ENCODE measurements at regions not wholly inside any gene's neighbourhood (a gene's known extent, or its start where the extent isn't known, plus 50 kb on each side); places are given as distances from the start of the nearest gene placed in this dataset.

- no peaks in the 10 kb centered on the region for H4K20me1 ChIP-seq (ENCODE audit: control insufficient read depth, extremely low read depth, insufficient read depth, low read length)
- H2AFZ ChIP-seq (ENCODE audit: low read length), result no peak overlapping the region
- H3K79me2 ChIP-seq (ENCODE audit: control insufficient read depth, insufficient read depth, low read length), result no peaks in the 10 kb centered on the region
- no peaks in the 10 kb centered on the region for H3K36me3 ChIP-seq (ENCODE audit: control insufficient read depth, insufficient read depth, low read length)
- no peak for DNase-seq (ENCODE audit: low read depth in 2 of 2)
- no peak overlapping the region for H3K9ac ChIP-seq (ENCODE audit: insufficient read depth, low read length)
- no peak overlapping the region for H3K4me2 ChIP-seq (ENCODE audit: extremely low read depth, insufficient read depth, low read length)
- no peaks in the 10 kb centered on the region for H3K27me3 ChIP-seq (ENCODE audit: control insufficient read depth, insufficient read depth, low read length)
- TF ChIP-seq CTCF (conservative IDR thresholded peaks at IDR 0.05 in 1 of 2, IDR thresholded peaks at IDR 0.05 in 1 of 2; ENCODE audit: low read depth in 1 of 2, low read length in 2 of 2) (no peak), EZH2 (IDR thresholded peaks at IDR 0.05; ENCODE audit: low read length, missing control alignments) (no peak)
- no peak overlapping the region for H3K27ac ChIP-seq (ENCODE audit: insufficient read depth, low read length)
- no peak overlapping the region for H3K4me3 ChIP-seq (replicated peaks in 1 of 4; ENCODE audit: control extremely low read depth in 1 of 4, insufficient read depth in 1 of 4, low read depth in 3 of 4, low read length in 4 of 4)
- no peaks in the 10 kb centered on the region for H3K9me3 ChIP-seq (ENCODE audit: control insufficient read depth, insufficient read depth, low read depth, low read length)
- H3K4me1 ChIP-seq (ENCODE audit: control insufficient read depth, extremely low read depth, insufficient read depth, low read length), result no peaks in the 10 kb centered on the region
Measured at GRCh38 chr3:68290333-68290732, 635.9 kb upstream of the SUCLG2 start.

GRCh38 chr3:68288085-68288484 is 633.7 kb upstream of the SUCLG2 start:
- Histone ChIP-seq H3K9ac (ENCODE audit: insufficient read depth, low read length) (no peak overlapping the region), H3K4me1 (ENCODE audit: control insufficient read depth, extremely low read depth, insufficient read depth, low read length) (no peaks in the 10 kb centered on the region), H2AFZ (ENCODE audit: low read length) (no peak overlapping the region), H4K20me1 (ENCODE audit: control insufficient read depth, extremely low read depth, insufficient read depth, low read length) (no peaks in the 10 kb centered on the region), H3K9me3 (ENCODE audit: control insufficient read depth, insufficient read depth, low read depth, low read length) (no peaks in the 10 kb centered on the region), H3K27me3 (ENCODE audit: control insufficient read depth, insufficient read depth, low read length) (no peaks in the 10 kb centered on the region), H3K27ac (ENCODE audit: insufficient read depth, low read length) (no peak overlapping the region), H3K36me3 (ENCODE audit: control insufficient read depth, insufficient read depth, low read length) (no peaks in the 10 kb centered on the region), H3K4me3 (replicated peaks in 1 of 4; ENCODE audit: control extremely low read depth in 1 of 4, insufficient read depth in 1 of 4, low read depth in 3 of 4, low read length in 4 of 4) (no peak overlapping the region), H3K4me2 (ENCODE audit: extremely low read depth, insufficient read depth, low read length) (no peak overlapping the region), H3K79me2 (ENCODE audit: control insufficient read depth, insufficient read depth, low read length) (no peaks in the 10 kb centered on the region)
- no peak for DNase-seq (ENCODE audit: low read depth in 2 of 2)
- TF ChIP-seq CTCF (conservative IDR thresholded peaks at IDR 0.05 in 1 of 2, IDR thresholded peaks at IDR 0.05 in 1 of 2; ENCODE audit: low read depth in 1 of 2, low read length in 2 of 2) (no peak), EZH2 (IDR thresholded peaks at IDR 0.05; ENCODE audit: low read length, missing control alignments) (no peak)

GRCh38 chr3:68287101-68287500 is 632.7 kb upstream of the SUCLG2 start:
- no peak overlapping the region for H2AFZ ChIP-seq (ENCODE audit: low read length)
- no peak overlapping the region for H3K27ac ChIP-seq (ENCODE audit: insufficient read depth, low read length)
- no peaks in the 10 kb centered on the region for H3K4me1 ChIP-seq (ENCODE audit: control insufficient read depth, extremely low read depth, insufficient read depth, low read length)
- no peak for TF ChIP-seq EZH2 (IDR thresholded peaks at IDR 0.05; ENCODE audit: low read length, missing control alignments)
- TF ChIP-seq CTCF (conservative IDR thresholded peaks at IDR 0.05 in 1 of 2, IDR thresholded peaks at IDR 0.05 in 1 of 2; ENCODE audit: low read depth in 1 of 2, low read length in 2 of 2), result no peak
- H3K36me3 ChIP-seq (ENCODE audit: control insufficient read depth, insufficient read depth, low read length), result no peaks in the 10 kb centered on the region
- H3K4me3 ChIP-seq (replicated peaks in 1 of 4; ENCODE audit: control extremely low read depth in 1 of 4, insufficient read depth in 1 of 4, low read depth in 3 of 4, low read length in 4 of 4), result no peak overlapping the region
- H4K20me1 ChIP-seq (ENCODE audit: control insufficient read depth, extremely low read depth, insufficient read depth, low read length), result no peaks in the 10 kb centered on the region
- H3K79me2 ChIP-seq (ENCODE audit: control insufficient read depth, insufficient read depth, low read length), result no peaks in the 10 kb centered on the region
- no peaks in the 10 kb centered on the region for H3K9me3 ChIP-seq (ENCODE audit: control insufficient read depth, insufficient read depth, low read depth, low read length)
- H3K27me3 ChIP-seq (ENCODE audit: control insufficient read depth, insufficient read depth, low read length), result no peaks in the 10 kb centered on the region
- DNase-seq (ENCODE audit: low read depth in 2 of 2), result no peak
- no peak overlapping the region for H3K9ac ChIP-seq (ENCODE audit: insufficient read depth, low read length)
- H3K4me2 ChIP-seq (ENCODE audit: extremely low read depth, insufficient read depth, low read length), result no peak overlapping the region
